ENCODE measurements at regions not wholly inside any gene's neighbourhood (a gene's known extent, or its start where the extent isn't known, plus 50 kb on each side); places are given as distances from the start of the nearest gene placed in this dataset.

DNA sequence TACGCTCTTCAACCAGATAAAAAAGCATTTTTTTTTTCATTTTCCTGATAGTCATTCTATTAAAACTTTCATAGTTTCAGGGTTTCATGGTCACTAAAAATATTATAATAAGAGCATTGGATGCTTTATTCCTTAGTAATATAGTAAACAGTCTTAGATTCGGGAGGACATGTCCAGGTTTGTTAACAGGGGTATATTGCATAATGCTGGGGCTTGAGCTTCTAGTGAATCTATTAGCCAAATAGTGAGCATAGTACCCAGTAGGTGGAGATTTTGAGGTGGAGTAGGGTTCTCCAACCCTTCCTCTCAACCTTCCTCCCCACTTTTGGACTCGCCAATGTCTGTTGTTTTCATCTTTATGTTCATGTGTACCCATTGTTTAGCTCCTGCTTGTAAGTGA lies 277.4 kb upstream of the RGS6 start:
- Histone ChIP-seq H3K4me2 (no peak overlapping the region), H3K36me3 (ENCODE audit: insufficient read depth) (no peaks in the 10 kb centered on the region; the same call in 1 of the 2 replicates), H4K20me1 (replicated peaks; ENCODE audit: insufficient read depth) (no peaks in the 10 kb centered on the region), H3K4me1 (ENCODE audit: insufficient read depth) (peaks cover 30% of the 10 kb centered on the region), H3F3A (replicated peaks; ENCODE audit: low read depth) (no peaks in the 10 kb centered on the region), H3K27ac (ENCODE audit: low read depth) (no peak overlapping the region), H3K4me3 (no peak overlapping the region), H2AFZ (no peak overlapping the region), H3K79me2 (replicated peaks; ENCODE audit: insufficient read depth) (no peaks in the 10 kb centered on the region), H3K9me2 (ENCODE audit: insufficient read depth) (no peaks in the 10 kb centered on the region), H3K27me3 (ENCODE audit: insufficient read depth) (no peaks in the 10 kb centered on the region)
- peaks cover 38% of the 10 kb centered on the region for H3K4me1 Mint-ChIP-seq
- no peak for ATAC-seq
- no peak overlapping the region for H3K27ac Mint-ChIP-seq
- no peak for TF ChIP-seq STAT1 (IDR thresholded peaks at IDR 0.05; ENCODE audit: unreplicated experiment)
- TF ChIP-seq JUNB (IDR thresholded peaks at IDR 0.05; ENCODE audit: unreplicated experiment), result no peak
- peaks cover 43% of the 10 kb centered on the region for H3K36me3 Mint-ChIP-seq (ENCODE audit: low read depth)
- no peak overlapping the region for H3K4me3 Mint-ChIP-seq
- H3K9me3 Mint-ChIP-seq, result peaks cover 16% of the 10 kb centered on the region; the same call in 2 of the 3 replicates
- DNase-seq (ENCODE audit: low spot score), result no peak
- H3K27me3 Mint-ChIP-seq (ENCODE audit: insufficient read depth, low read depth, poor library complexity), result no peaks in the 10 kb centered on the region

DNA sequence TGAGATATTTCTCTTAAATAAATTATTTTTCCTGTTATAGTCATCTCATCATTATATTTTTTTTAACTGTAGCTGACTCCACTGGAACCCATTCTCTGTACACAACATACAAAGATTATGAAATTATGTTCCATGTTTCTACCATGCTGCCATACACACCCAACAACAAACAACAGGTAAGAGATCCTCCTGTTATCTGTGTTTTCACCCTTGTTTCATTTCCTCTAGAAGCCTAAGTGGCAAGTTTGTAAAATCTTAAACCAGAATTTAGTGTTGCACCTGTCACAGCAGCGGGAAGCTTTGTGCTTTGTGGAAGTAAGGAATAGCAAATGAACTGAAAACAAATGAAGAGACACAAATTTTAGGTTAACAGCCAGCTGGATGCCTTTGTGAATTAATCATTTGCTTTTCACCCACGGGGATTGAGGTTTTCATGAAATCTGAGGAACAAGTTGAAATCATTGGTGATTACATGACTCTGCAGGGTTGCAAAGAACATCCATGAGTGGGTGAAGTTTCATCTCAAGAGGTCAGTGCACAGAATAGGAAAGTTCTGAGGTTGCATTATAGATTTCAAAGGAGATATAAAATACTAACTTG lies 273.9 kb upstream of the RGS6 start:
- Mint-ChIP-seq H3K9me3 (no peaks in the 10 kb centered on the region; the same call in 1 of the 3 replicates), H3K27me3 (ENCODE audit: insufficient read depth, low read depth, poor library complexity) (peaks cover 2% of the 10 kb centered on the region), H3K4me1 (peaks cover 59% of the 10 kb centered on the region), H3K27ac (peak overlapping the region; percentile 51), H3K36me3 (ENCODE audit: low read depth) (peaks cover 12% of the 10 kb centered on the region; the same call in 2 of the 3 replicates), H3K4me3 (peak overlapping the region; percentile 27; the same call in 2 of the 3 replicates)
- no peaks in the 10 kb centered on the region for H3K27me3 ChIP-seq (ENCODE audit: insufficient read depth)
- H3K36me3 ChIP-seq (ENCODE audit: insufficient read depth), result no peaks in the 10 kb centered on the region
- ATAC-seq (no peak), DNase-seq (ENCODE audit: low spot score) (no peak)
- no peaks in the 10 kb centered on the region for H3K79me2 ChIP-seq (replicated peaks; ENCODE audit: insufficient read depth)
- no peaks in the 10 kb centered on the region for H3F3A ChIP-seq (replicated peaks; ENCODE audit: low read depth)
- no peaks in the 10 kb centered on the region for H4K20me1 ChIP-seq (replicated peaks; ENCODE audit: insufficient read depth)
- no peak overlapping the region for H2AFZ ChIP-seq
- peaks cover 39% of the 10 kb centered on the region for H3K4me1 ChIP-seq (ENCODE audit: insufficient read depth)
- peak overlapping the region; percentile 35 for H3K4me2 ChIP-seq
- TF ChIP-seq STAT1 (IDR thresholded peaks at IDR 0.05; ENCODE audit: unreplicated experiment) (no peak), ETS1 (IDR thresholded peaks at IDR 0.05) (no peak), CREB1 (CRISPR knock-in tag; IDR thresholded peaks at IDR 0.05; ENCODE audit: low read depth) (no peak), EZH2phosphoT487 (IDR thresholded peaks at IDR 0.05; ENCODE audit: unreplicated experiment) (no peak), ZNF331 (CRISPR knock-in tag; IDR thresholded peaks at IDR 0.05; ENCODE audit: low read depth) (no peak), EZH2 (IDR thresholded peaks at IDR 0.05; ENCODE audit: low read depth, unreplicated experiment) (no peak)
- TF ChIP-seq, protein P1, sequence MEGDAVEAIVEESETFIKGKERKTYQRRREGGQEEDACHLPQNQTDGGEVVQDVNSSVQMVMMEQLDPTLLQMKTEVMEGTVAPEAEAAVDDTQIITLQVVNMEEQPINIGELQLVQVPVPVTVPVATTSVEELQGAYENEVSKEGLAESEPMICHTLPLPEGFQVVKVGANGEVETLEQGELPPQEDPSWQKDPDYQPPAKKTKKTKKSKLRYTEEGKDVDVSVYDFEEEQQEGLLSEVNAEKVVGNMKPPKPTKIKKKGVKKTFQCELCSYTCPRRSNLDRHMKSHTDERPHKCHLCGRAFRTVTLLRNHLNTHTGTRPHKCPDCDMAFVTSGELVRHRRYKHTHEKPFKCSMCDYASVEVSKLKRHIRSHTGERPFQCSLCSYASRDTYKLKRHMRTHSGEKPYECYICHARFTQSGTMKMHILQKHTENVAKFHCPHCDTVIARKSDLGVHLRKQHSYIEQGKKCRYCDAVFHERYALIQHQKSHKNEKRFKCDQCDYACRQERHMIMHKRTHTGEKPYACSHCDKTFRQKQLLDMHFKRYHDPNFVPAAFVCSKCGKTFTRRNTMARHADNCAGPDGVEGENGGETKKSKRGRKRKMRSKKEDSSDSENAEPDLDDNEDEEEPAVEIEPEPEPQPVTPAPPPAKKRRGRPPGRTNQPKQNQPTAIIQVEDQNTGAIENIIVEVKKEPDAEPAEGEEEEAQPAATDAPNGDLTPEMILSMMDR (conservative IDR thresholded peaks at IDR 0.05; ENCODE audit: low read depth in 2 of 2), result no peak
- TF ChIP-seq, protein P2, sequence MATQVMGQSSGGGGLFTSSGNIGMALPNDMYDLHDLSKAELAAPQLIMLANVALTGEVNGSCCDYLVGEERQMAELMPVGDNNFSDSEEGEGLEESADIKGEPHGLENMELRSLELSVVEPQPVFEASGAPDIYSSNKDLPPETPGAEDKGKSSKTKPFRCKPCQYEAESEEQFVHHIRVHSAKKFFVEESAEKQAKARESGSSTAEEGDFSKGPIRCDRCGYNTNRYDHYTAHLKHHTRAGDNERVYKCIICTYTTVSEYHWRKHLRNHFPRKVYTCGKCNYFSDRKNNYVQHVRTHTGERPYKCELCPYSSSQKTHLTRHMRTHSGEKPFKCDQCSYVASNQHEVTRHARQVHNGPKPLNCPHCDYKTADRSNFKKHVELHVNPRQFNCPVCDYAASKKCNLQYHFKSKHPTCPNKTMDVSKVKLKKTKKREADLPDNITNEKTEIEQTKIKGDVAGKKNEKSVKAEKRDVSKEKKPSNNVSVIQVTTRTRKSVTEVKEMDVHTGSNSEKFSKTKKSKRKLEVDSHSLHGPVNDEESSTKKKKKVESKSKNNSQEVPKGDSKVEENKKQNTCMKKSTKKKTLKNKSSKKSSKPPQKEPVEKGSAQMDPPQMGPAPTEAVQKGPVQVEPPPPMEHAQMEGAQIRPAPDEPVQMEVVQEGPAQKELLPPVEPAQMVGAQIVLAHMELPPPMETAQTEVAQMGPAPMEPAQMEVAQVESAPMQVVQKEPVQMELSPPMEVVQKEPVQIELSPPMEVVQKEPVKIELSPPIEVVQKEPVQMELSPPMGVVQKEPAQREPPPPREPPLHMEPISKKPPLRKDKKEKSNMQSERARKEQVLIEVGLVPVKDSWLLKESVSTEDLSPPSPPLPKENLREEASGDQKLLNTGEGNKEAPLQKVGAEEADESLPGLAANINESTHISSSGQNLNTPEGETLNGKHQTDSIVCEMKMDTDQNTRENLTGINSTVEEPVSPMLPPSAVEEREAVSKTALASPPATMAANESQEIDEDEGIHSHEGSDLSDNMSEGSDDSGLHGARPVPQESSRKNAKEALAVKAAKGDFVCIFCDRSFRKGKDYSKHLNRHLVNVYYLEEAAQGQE (IDR thresholded peaks at IDR 0.05; ENCODE audit: unreplicated experiment), result no peak
- no peak overlapping the region for H3K27ac ChIP-seq (ENCODE audit: low read depth)
- no peaks in the 10 kb centered on the region for H3K9me2 ChIP-seq (ENCODE audit: insufficient read depth)
- no peak overlapping the region for H3K4me3 ChIP-seq

All from GM23338 (cell line).